GM10248 (cell line): ENCODE measurements at regions not wholly inside any gene's neighbourhood (a gene's known extent, or its start where the extent isn't known, plus 50 kb on each side); places are given as distances from the start of the nearest gene placed in this dataset.

ENCODE experiments used
- CTCF ChIA-PET: fragments of 300-600 bp; sonication (Branson Sonifier 250); formaldehyde crosslinking; extraction: SDS; loops from one replicate; lab custom pipeline; 2021; ENCODE audit warnings: antibody characterized with exemption; lab: Yijun Ruan, JAX
- POLR2A ChIA-PET: fragments of 350-650 bp; sonication (Branson Sonifier 250); formaldehyde crosslinking; extraction: SDS; loops from one replicate; lab custom pipeline; 2020; ENCODE audit warnings: antibody characterized with exemption; lab: Yijun Ruan, JAX
- DNase-seq: peaks from one replicate; pipeline ENCODE4 v3.0.0; 2012; ENCODE audit errors: extremely low spot score
- CTCF ChIP-seq: IDR thresholded peaks from 2 replicates; pipeline ENCODE4 v1.5.1; 2012; ENCODE audit warnings: mild to moderate bottlenecking, low read depth; ENCODE audit errors: extremely low read depth, missing control alignments, control extremely low read depth

GRCh38 chr12:74317741-74318140 lies 219.9 kb upstream of the ATXN7L3B start:
- TF ChIP-seq CTCF: no peak
- CTCF ChIA-PET: interaction anchor here (1.2 to 4.2 kb wide), 2 partner anchors 9 kb away, joined by 4 to 12 read pairs; no protein-coding TSS in a partner anchor
- POLR2A ChIA-PET: no interaction called here
- no peak for DNase-seq

DNA sequence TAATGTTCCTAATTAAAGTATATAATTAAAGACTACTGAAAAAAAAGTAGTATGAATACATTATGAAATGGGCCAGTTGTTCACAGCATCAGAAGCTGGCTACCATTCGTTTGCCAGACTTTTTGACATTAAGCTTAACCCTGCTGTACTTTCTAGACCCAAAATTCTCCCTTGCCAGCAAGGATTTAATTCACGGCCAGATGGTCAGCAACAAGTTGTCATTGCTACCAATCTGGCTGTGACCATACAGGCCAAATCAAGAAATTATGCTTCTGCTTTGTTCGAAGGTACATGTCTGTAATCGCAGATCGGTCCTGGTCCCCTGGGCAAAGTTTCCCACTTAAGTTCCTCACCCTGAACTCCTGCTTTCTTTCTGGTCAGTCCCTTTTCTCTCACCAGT lies 217.7 kb upstream of the ATXN7L3B start:
- ChIA-PET POLR2A (no interaction called here), CTCF (interaction anchor here (1.2 to 1.3 kb wide), 2 partner anchors 8 to 12 kb away, joined by 3 to 4 read pairs; no protein-coding TSS in a partner anchor)
- no peak for DNase-seq
- no peak for TF ChIP-seq CTCF

DNA sequence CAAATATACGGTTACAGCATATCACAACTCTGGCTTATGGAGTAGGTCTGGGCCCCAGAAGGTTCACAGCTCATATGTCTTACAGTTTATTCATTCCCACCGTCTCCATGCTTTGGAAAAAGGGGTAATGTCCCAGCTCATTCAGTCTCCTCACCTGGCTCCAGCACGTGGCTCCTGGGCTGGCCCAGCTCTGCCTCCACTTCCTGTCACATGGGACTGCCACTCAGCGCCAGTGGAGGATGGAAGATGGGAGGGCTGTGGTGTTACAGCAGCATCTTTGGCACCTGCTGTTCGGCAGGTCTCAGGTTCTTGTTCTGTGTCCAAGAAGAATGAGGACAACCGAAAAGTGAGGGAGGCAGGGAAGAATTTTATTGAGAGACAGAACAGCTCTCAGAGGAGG lies 216.3 kb upstream of the ATXN7L3B start:
- no peak for DNase-seq
- no peak for TF ChIP-seq CTCF
- CTCF ChIA-PET: interaction anchor here (1.1 to 1.8 kb wide), 3 partner anchors 10 to 14 kb away, joined by 4 to 6 read pairs (median 4); no protein-coding TSS in a partner anchor
- POLR2A ChIA-PET: no interaction called here

GRCh38 chr12:74322792-74323191 lies 214.8 kb upstream of the ATXN7L3B start:
- POLR2A ChIA-PET: no interaction called here
- no peak for TF ChIP-seq CTCF
- CTCF ChIA-PET: no interaction called here
- no peak for DNase-seq

- DNase-seq: no peak
- ChIA-PET POLR2A (no interaction called here), CTCF (interaction anchor here (1.0 kb wide), 1 partner anchor 31 kb away, joined by 3 read pairs; no protein-coding TSS in a partner anchor)
- no peak for TF ChIP-seq CTCF
These were observed 209.0 kb upstream of the ATXN7L3B start for GRCh38 chr12:74328623-74329022.

DNA sequence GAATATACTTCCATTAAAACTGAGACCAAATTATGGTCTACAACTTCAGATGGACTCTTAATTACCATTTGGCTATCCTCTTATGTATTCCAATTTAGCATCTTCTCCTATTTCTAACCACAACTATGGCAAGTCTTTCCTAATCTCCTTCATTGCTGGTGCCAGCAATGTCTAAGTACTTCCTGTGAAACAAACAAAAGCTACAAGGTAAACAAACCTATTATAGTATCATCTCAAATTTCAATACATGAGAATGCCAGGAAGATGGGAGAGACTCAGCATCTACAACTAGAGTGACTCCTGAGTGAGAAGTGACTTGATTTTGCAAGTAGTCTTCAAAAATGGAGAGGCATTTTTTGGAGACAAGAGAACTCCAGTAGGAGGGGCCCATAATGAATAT lies 202.9 kb upstream of the ATXN7L3B start:
- POLR2A ChIA-PET: no interaction called here
- CTCF ChIA-PET: interaction anchor here (2.0 kb wide), 1 partner anchor 14 kb away, joined by 4 read pairs; no protein-coding TSS in a partner anchor
- no peak for TF ChIP-seq CTCF
- no peak for DNase-seq
